Naive thymus-derived CD8-positive, alpha-beta T cell (primary cell): ENCODE measurements at regions not wholly inside any gene's neighbourhood (a gene's known extent, or its start where the extent isn't known, plus 50 kb on each side); places are given as distances from the start of the nearest gene placed in this dataset.

ENCODE experiments used
- ATAC-seq, 2 donors: fragments of 150-1000 bp; cut with Tn5 transposase in 1 of 2; sonication (Bioruptor Pico), chemical (Tn5 transposase) in 1 of 2; 1 replicate in 1 of 2; 2 replicates in 1 of 2; pipeline ENCODE4 v1.10.0; 2021; ENCODE audit warnings: mild to moderate bottlenecking in 2 of 2, moderate library complexity in 2 of 2
- POLR2A ChIA-PET: fragments of 350-600 bp; sonication (Branson Sonifier 250); formaldehyde crosslinking; loops from one replicate; lab custom pipeline; 2021; ENCODE audit warnings: antibody characterized with exemption; lab: Charles Lee
- DNase-seq, 10 donors: peaks; one replicate each; pipeline versions ENCODE4 v3.0.0 to v3.0.0-alpha.2; 2020 to 2022
- H3K27ac Mint-ChIP-seq, 10 donors: one replicate each; pipeline ENCODE4 v1.8.0; 2020 to 2022; ENCODE audit warnings: mild to moderate bottlenecking in 10 of 10, mixed read lengths in 10 of 10, moderate library complexity in 4 of 10, inconsistent platforms in 1 of 10
- H3K27me3 Mint-ChIP-seq, 5 donors: one replicate each; pipeline ENCODE4 v1.8.0; 2021 to 2022; ENCODE audit warnings: mixed read lengths in 5 of 5
- H3K36me3 Mint-ChIP-seq, 3 donors: one replicate each; pipeline ENCODE4 v1.8.0; 2020 to 2022; ENCODE audit warnings: mixed read lengths in 3 of 3, mild to moderate bottlenecking in 2 of 3, inconsistent platforms in 1 of 3
- H3K4me1 Mint-ChIP-seq, 4 donors: one replicate each; pipeline ENCODE4 v1.8.0; 2021 to 2022; ENCODE audit warnings: mixed read lengths in 4 of 4
- H3K4me3 Mint-ChIP-seq, 10 donors: one replicate each; pipeline ENCODE4 v1.8.0; 2020 to 2022; ENCODE audit warnings: mild to moderate bottlenecking in 10 of 10, mixed read lengths in 10 of 10, moderate library complexity in 6 of 10, inconsistent platforms in 1 of 10
- H3K9me3 Mint-ChIP-seq, 9 donors: one replicate each; pipeline ENCODE4 v1.8.0; 2020 to 2022; ENCODE audit warnings: mixed read lengths in 9 of 9, mild to moderate bottlenecking in 3 of 9, inconsistent platforms in 1 of 9, moderate library complexity in 1 of 9

GRCh38 chr9:26078706-26079105 is 400.5 kb upstream of the TUSC1 start:
- peaks cover 0 to 15% (median 0%) of the 10 kb centered on the region in 3 donors for H3K36me3 Mint-ChIP-seq
- no peak overlapping the region for H3K4me3 Mint-ChIP-seq
- no peaks in the 10 kb centered on the region for H3K27me3 Mint-ChIP-seq
- DNase-seq, result no peak
- ATAC-seq, result no peak
- H3K4me1 Mint-ChIP-seq, result no peaks in the 10 kb centered on the region
- H3K9me3 Mint-ChIP-seq, result peaks cover 11 to 54% (median 29%) of the 10 kb centered on the region in 9 donors
- POLR2A ChIA-PET, result no interaction called here
- H3K27ac Mint-ChIP-seq, result no peak overlapping the region

- DNase-seq (no peak), ATAC-seq (no peak)
- POLR2A ChIA-PET, result no interaction called here
- Mint-ChIP-seq H3K27ac (no peak overlapping the region), H3K4me1 (no peaks in the 10 kb centered on the region), H3K4me3 (no peak overlapping the region), H3K9me3 (peaks cover 9 to 52% (median 35%) of the 10 kb centered on the region in 9 donors), H3K27me3 (no peaks in the 10 kb centered on the region), H3K36me3 (peaks cover 0 to 15% (median 0%) of the 10 kb centered on the region in 3 donors)
These were observed 399.6 kb upstream of the TUSC1 start for GRCh38 chr9:26077860-26078259.

GRCh38 chr9:26067608-26068007 is 389.4 kb upstream of the TUSC1 start:
- ATAC-seq, result no peak
- H3K4me3 Mint-ChIP-seq, result no peak overlapping the region
- no peak overlapping the region for H3K27ac Mint-ChIP-seq
- H3K4me1 Mint-ChIP-seq, result no peaks in the 10 kb centered on the region
- POLR2A ChIA-PET, result no interaction called here
- DNase-seq, result no peak
- H3K36me3 Mint-ChIP-seq, result peaks cover 0 to 4% (median 0%) of the 10 kb centered on the region in 3 donors
- peaks cover 2 to 17% (median 11%) of the 10 kb centered on the region in 9 donors for H3K9me3 Mint-ChIP-seq
- no peaks in the 10 kb centered on the region for H3K27me3 Mint-ChIP-seq

- ATAC-seq (no peak), DNase-seq (no peak)
- H3K9me3 Mint-ChIP-seq, result peaks cover 2 to 12% (median 8%) of the 10 kb centered on the region in 9 donors
- no peaks in the 10 kb centered on the region for H3K36me3 Mint-ChIP-seq
- no peak overlapping the region for H3K4me3 Mint-ChIP-seq
- POLR2A ChIA-PET, result no interaction called here
- H3K27ac Mint-ChIP-seq, result no peak overlapping the region
- no peaks in the 10 kb centered on the region for H3K4me1 Mint-ChIP-seq
- no peaks in the 10 kb centered on the region for H3K27me3 Mint-ChIP-seq
These were observed 388.0 kb upstream of the TUSC1 start for GRCh38 chr9:26066237-26066636.

DNA sequence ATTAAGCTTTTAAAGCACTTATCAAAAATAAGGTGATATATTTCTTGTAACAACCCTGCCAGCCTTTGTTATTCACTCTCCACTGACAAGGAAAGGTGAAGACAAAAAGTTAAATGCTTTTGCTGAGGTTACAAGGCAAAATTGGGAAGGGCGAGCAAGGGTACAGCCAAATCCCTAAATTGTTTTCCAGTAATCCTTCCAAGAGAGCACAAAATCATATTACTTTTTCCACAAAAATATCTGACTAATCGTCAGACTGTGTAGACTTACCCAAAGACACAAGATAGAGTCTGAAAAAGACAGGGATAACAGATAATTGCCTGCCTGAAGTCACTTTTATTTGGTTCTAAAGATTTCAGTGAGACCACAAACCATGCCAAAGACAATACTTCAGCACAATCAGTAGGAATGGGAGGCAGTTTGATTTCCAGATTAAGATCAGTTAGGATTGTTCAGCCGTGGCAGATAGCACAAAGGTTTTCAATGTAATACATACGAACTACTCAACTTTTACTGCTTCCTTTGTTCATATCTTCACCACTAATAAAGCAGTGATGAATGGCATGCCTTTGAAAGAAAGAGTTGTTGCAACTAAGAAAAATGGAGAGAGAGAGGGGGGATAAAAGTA is 383.8 kb upstream of the TUSC1 start:
- H3K9me3 Mint-ChIP-seq, result peaks cover 0 to 13% (median 4%) of the 10 kb centered on the region in 9 donors
- no peaks in the 10 kb centered on the region for H3K27me3 Mint-ChIP-seq
- H3K36me3 Mint-ChIP-seq, result no peaks in the 10 kb centered on the region
- DNase-seq, result no peak
- H3K4me3 Mint-ChIP-seq, result no peak overlapping the region
- H3K27ac Mint-ChIP-seq, result no peak overlapping the region
- H3K4me1 Mint-ChIP-seq, result no peaks in the 10 kb centered on the region
- POLR2A ChIA-PET, result no interaction called here
- no peak for ATAC-seq

GRCh38 chr9:26058111-26058895 is 380.1 kb upstream of the TUSC1 start:
- Mint-ChIP-seq H3K4me3 (no peak overlapping the region), H3K4me1 (no peaks in the 10 kb centered on the region), H3K27ac (no peak overlapping the region), H3K9me3 (peaks cover 4 to 31% (median 6%) of the 10 kb centered on the region in 9 donors), H3K36me3 (no peaks in the 10 kb centered on the region), H3K27me3 (no peaks in the 10 kb centered on the region)
- DNase-seq, result no peak
- POLR2A ChIA-PET, result no interaction called here
- ATAC-seq, result no peak

DNA sequence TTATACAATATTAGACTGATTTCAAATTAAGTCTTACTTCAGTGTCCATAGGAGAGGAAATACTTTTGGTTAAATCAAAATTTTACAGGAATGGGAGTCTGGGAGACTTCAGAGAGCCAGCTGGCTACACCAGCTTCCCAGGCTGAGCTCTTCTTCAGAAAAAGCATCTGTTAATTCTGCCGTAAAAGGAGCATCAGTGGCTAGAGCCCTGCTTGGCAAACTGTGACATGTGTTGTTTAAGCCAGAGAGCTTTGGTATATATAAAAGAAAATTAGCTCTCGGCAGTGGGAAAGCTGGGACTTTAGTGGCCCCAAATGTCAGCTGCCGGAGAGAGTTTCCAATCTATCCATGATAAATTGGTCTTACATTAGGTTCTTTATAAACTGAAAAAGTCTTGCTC is 378.8 kb upstream of the TUSC1 start:
- Mint-ChIP-seq H3K4me3 (no peak overlapping the region), H3K36me3 (no peaks in the 10 kb centered on the region), H3K27ac (no peak overlapping the region), H3K4me1 (no peaks in the 10 kb centered on the region), H3K27me3 (no peaks in the 10 kb centered on the region), H3K9me3 (peaks cover 4 to 41% (median 12%) of the 10 kb centered on the region in 9 donors)
- POLR2A ChIA-PET, result no interaction called here
- ATAC-seq (no peak), DNase-seq (no peak)

- POLR2A ChIA-PET, result no interaction called here
- DNase-seq, result no peak
- no peak for ATAC-seq
- Mint-ChIP-seq H3K36me3 (no peaks in the 10 kb centered on the region), H3K4me1 (no peaks in the 10 kb centered on the region), H3K27me3 (no peaks in the 10 kb centered on the region), H3K27ac (no peak overlapping the region), H3K9me3 (peaks cover 7 to 40% (median 13%) of the 10 kb centered on the region in 9 donors), H3K4me3 (no peak overlapping the region)
These were observed 376.6 kb upstream of the TUSC1 start for GRCh38 chr9:26054600-26055520.

- no peaks in the 10 kb centered on the region for H3K27me3 Mint-ChIP-seq
- no peak overlapping the region for H3K4me3 Mint-ChIP-seq
- POLR2A ChIA-PET, result no interaction called here
- ATAC-seq (no peak), DNase-seq (no peak)
- H3K4me1 Mint-ChIP-seq, result no peaks in the 10 kb centered on the region
- peaks cover 8 to 38% (median 13%) of the 10 kb centered on the region in 9 donors for H3K9me3 Mint-ChIP-seq
- H3K36me3 Mint-ChIP-seq, result no peaks in the 10 kb centered on the region
- H3K27ac Mint-ChIP-seq, result no peak overlapping the region
These were observed 375.7 kb upstream of the TUSC1 start for GRCh38 chr9:26053954-26054353.

- no peak overlapping the region for H3K4me3 Mint-ChIP-seq
- no peak overlapping the region for H3K27ac Mint-ChIP-seq
- DNase-seq, result no peak
- no peaks in the 10 kb centered on the region for H3K36me3 Mint-ChIP-seq
- peaks cover 0 to 36% (median 14%) of the 10 kb centered on the region in 9 donors for H3K9me3 Mint-ChIP-seq
- H3K27me3 Mint-ChIP-seq, result no peaks in the 10 kb centered on the region
- ATAC-seq, result no peak
- H3K4me1 Mint-ChIP-seq, result no peaks in the 10 kb centered on the region
- POLR2A ChIA-PET, result no interaction called here
These were observed 365.2 kb upstream of the TUSC1 start for GRCh38 chr9:26043431-26043830.

- H3K4me1 Mint-ChIP-seq, result no peaks in the 10 kb centered on the region
These were observed 356.5 kb upstream of the TUSC1 start for GRCh38 chr9:26034786-26035185.

DNA sequence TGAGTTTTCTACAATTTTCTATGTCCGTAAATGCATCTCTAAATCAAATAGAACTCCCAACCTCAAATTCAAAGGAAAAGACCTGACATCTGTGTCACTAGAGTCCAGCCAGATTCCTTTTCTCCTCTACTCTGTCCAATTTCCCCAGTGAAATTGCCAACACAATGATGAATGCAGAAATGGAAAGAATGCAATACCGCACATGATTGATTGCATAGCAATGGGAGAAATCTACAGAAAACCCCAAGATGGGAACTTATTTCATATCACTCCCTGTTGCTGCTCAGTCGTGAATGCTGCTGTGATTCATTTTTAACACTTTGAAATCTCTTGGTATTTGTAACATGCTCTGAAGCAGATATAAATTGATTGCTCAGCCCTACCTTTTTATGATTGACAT is 355.1 kb upstream of the TUSC1 start:
- no peak overlapping the region for H3K27ac Mint-ChIP-seq
- ATAC-seq, result no peak
- no peaks in the 10 kb centered on the region for H3K36me3 Mint-ChIP-seq
- peaks cover 0 to 20% (median 11%) of the 10 kb centered on the region in 9 donors for H3K9me3 Mint-ChIP-seq
- POLR2A ChIA-PET, result no interaction called here
- no peaks in the 10 kb centered on the region for H3K4me1 Mint-ChIP-seq
- no peak overlapping the region for H3K4me3 Mint-ChIP-seq
- no peak for DNase-seq
- H3K27me3 Mint-ChIP-seq, result no peaks in the 10 kb centered on the region

More at GRCh38 chr9:26034786-26035185, 356.5 kb upstream of the TUSC1 start:
- H3K9me3 Mint-ChIP-seq, result peaks cover 3 to 26% (median 14%) of the 10 kb centered on the region in 9 donors
- no peaks in the 10 kb centered on the region for H3K36me3 Mint-ChIP-seq
- H3K4me3 Mint-ChIP-seq, result no peak overlapping the region
- H3K27me3 Mint-ChIP-seq, result no peaks in the 10 kb centered on the region
- POLR2A ChIA-PET, result no interaction called here
- DNase-seq, result no peak
- ATAC-seq, result no peak
- H3K27ac Mint-ChIP-seq, result no peak overlapping the region
